OCI-LY7 (cell line): ENCODE measurements at regions not wholly inside any gene's neighbourhood (a gene's known extent, or its start where the extent isn't known, plus 50 kb on each side); places are given as distances from the start of the nearest gene placed in this dataset.

Experiments
- BruUV-seq: library from RNA; stranded (reverse); fragments of 400-500 nt; replicated peaks from 2 replicates; lab custom pipeline; 2021; lab: Mats Ljungman, UMichigan
- CTCF ChIA-PET: fragments of 300-600 bp; sonication (Branson Sonifier 250); formaldehyde crosslinking; loops from one replicate; lab custom pipeline; 2022; ENCODE audit warnings: antibody characterized with exemption; ENCODE audit not compliant: unreplicated experiment; lab: Charles Lee
- POLR2A ChIA-PET: fragments of 300-600 bp; sonication (Branson Sonifier 250); formaldehyde crosslinking; loops from one replicate; lab custom pipeline; 2022; ENCODE audit warnings: antibody characterized with exemption; lab: Charles Lee
- DNase-seq: peaks from one replicate; pipeline ENCODE4 v3.0.0-alpha.2; 2015; ENCODE audit warnings: low spot score
- H2AFZ ChIP-seq: fragments of 200-600 bp; sonication (generic), shearing (Covaris generic); 2 replicates; pipeline ENCODE4 v1.6.1; 2014; ENCODE audit warnings: mild to moderate bottlenecking, antibody characterized with exemption, low read length, moderate library complexity
- H3K27ac ChIP-seq: fragments of 200-600 bp; sonication (generic); 2 replicates; pipeline ENCODE4 v1.5.1; 2014; ENCODE audit warnings: mixed run types, low read depth, mild to moderate bottlenecking, moderate library complexity, low read length, inconsistent platforms; ENCODE audit not compliant: poor library complexity, severe bottlenecking
- H3K36me3 ChIP-seq: fragments of 200-600 bp; sonication (generic); 2 replicates; pipeline ENCODE4 v1.6.1; 2014; ENCODE audit warnings: mild to moderate bottlenecking, antibody characterized with exemption, low read length, moderate library complexity, mixed read lengths; ENCODE audit not compliant: insufficient read depth
- H3K4me1 ChIP-seq: fragments of 200-600 bp; sonication (generic); 2 replicates; pipeline ENCODE4 v1.5.1; 2014; ENCODE audit warnings: mild to moderate bottlenecking, low read length; ENCODE audit not compliant: insufficient read depth, poor library complexity, severe bottlenecking
- H3K4me2 ChIP-seq: fragments of 200-600 bp; sonication (generic); 2 replicates; pipeline ENCODE4 v1.6.1; 2014; ENCODE audit warnings: mild to moderate bottlenecking, low read length
- H3K4me3 ChIP-seq: fragments of 200-600 bp; sonication (generic); 2 replicates; pipeline ENCODE4 v1.5.1; 2014; ENCODE audit warnings: mild to moderate bottlenecking, low read depth, low read length; ENCODE audit not compliant: poor library complexity, severe bottlenecking
- H3K79me2 ChIP-seq: fragments of 200-600 bp; sonication (generic); 2 replicates; pipeline ENCODE4 v1.6.1; 2016; ENCODE audit warnings: low read depth, mild to moderate bottlenecking, low read length, moderate library complexity, mixed read lengths; ENCODE audit not compliant: insufficient read depth
- H3K9me2 ChIP-seq: fragments of 200-600 bp; sonication (generic); 2 replicates; pipeline ENCODE4 v1.6.1; 2016; ENCODE audit warnings: mild to moderate bottlenecking, low read length, mixed read lengths; ENCODE audit not compliant: insufficient read depth
- H3K9me3 ChIP-seq: fragments of 200-600 bp; sonication (generic); 2 replicates; pipeline ENCODE4 v1.6.1; 2014; ENCODE audit warnings: mild to moderate bottlenecking, mixed run types, low read length, mixed read lengths
- H4K20me1 ChIP-seq: fragments of 200-600 bp; sonication (generic); 2 replicates; pipeline ENCODE4 v1.6.1; 2014; ENCODE audit warnings: mild to moderate bottlenecking, antibody characterized with exemption, low read length, moderate library complexity, mixed read lengths; ENCODE audit not compliant: insufficient read depth
- CTCF ChIP-seq: fragments of 200-600 bp; sonication (generic); conservative IDR thresholded peaks from 2 replicates; pipeline ENCODE4 v1.5.1; 2014; ENCODE audit warnings: mild to moderate bottlenecking, antibody characterized with exemption, low read length, moderate library complexity, mixed read lengths
- EZH2phosphoT487 ChIP-seq: fragments of 200-600 bp; sonication (generic); IDR thresholded peaks from 2 replicates; pipeline ENCODE4 v1.6.1; 2018; ENCODE audit warnings: low read depth, borderline replicate concordance, mild to moderate bottlenecking, mixed run types, antibody characterized with exemption, low read length, moderate library complexity, mixed read lengths
- intact Hi-C: fragments of 100-400 bp; cut with micrococcal nuclease; formaldehyde crosslinking; loops from one replicate; pipeline ENCODE4 v1.10.0; 2022; ENCODE audit not compliant: unreplicated experiment

- TF ChIP-seq CTCF, result no peak
- Histone ChIP-seq H2AFZ (no peak overlapping the region), H3K9me3 (0 out of 2 replicates have a peak, but pooled peaks cover 10% of the 10 kb centered on the region), H3K36me3 (no peaks in the 10 kb centered on the region), H4K20me1 (no peaks in the 10 kb centered on the region), H3K4me1 (no peaks in the 10 kb centered on the region), H3K4me3 (no peak overlapping the region), H3K79me2 (no peaks in the 10 kb centered on the region), H3K27ac (no peak overlapping the region), H3K9me2 (no peaks in the 10 kb centered on the region), H3K4me2 (no peak overlapping the region)
- ChIA-PET POLR2A (no interaction called here), CTCF (no interaction called here)
- peak; percentile 1 for DNase-seq
- intact Hi-C loops, result no loop called here
- BruUV-seq, result no TSS peak
These were observed 81.9 kb upstream of the PGR start for GRCh38 chr11:101211407-101211975.

GRCh38 chr11:101202614-101203013 lies 73.0 kb upstream of the PGR start:
- intact Hi-C loops, result no loop called here
- POLR2A ChIA-PET, result no interaction called here
- H3K9me2 ChIP-seq, result no peaks in the 10 kb centered on the region
- TF ChIP-seq EZH2phosphoT487 (no peak), CTCF (no peak)
- H3K4me1 ChIP-seq, result no peaks in the 10 kb centered on the region
- no peaks in the 10 kb centered on the region for H3K79me2 ChIP-seq
- CTCF ChIA-PET, result no interaction called here
- 0 out of 2 replicates have a peak, but pooled peaks cover 10% of the 10 kb centered on the region for H3K9me3 ChIP-seq
- no peak overlapping the region for H3K27ac ChIP-seq
- no peak for DNase-seq
- H3K36me3 ChIP-seq, result no peaks in the 10 kb centered on the region
- no peak overlapping the region for H3K4me3 ChIP-seq
- no peaks in the 10 kb centered on the region for H4K20me1 ChIP-seq
- H2AFZ ChIP-seq, result no peak overlapping the region
- H3K4me2 ChIP-seq, result no peak overlapping the region
- BruUV-seq, result no TSS peak

GRCh38 chr11:101199416-101199815 lies 69.8 kb upstream of the PGR start:
- Histone ChIP-seq H3K36me3 (no peaks in the 10 kb centered on the region), H3K79me2 (no peaks in the 10 kb centered on the region), H3K9me2 (no peaks in the 10 kb centered on the region), H3K4me2 (no peak overlapping the region), H2AFZ (no peak overlapping the region), H3K9me3 (no peaks in the 10 kb centered on the region), H3K4me1 (no peaks in the 10 kb centered on the region), H4K20me1 (no peaks in the 10 kb centered on the region), H3K27ac (no peak overlapping the region), H3K4me3 (no peak overlapping the region)
- POLR2A ChIA-PET, result interaction anchor here (0.7 to 1.1 kb wide), 2 partner anchors 9 to 1495 kb away, joined by 3 read pairs; no protein-coding TSS in a partner anchor
- TF ChIP-seq EZH2phosphoT487 (no peak), CTCF (no peak)
- CTCF ChIA-PET, result no interaction called here
- intact Hi-C loops, result no loop called here
- no TSS peak for BruUV-seq
- DNase-seq, result no peak
